DND-41 (cell line): ENCODE measurements at regions not wholly inside any gene's neighbourhood (a gene's known extent, or its start where the extent isn't known, plus 50 kb on each side); places are given as distances from the start of the nearest gene placed in this dataset.

Experiments
- ATAC-seq: fragments of 200-7000 bp; cut with Tn5 transposase; 3 replicates; pipeline ENCODE4 v1.9.1; 2021; ENCODE audit warnings: low read depth; ENCODE audit not compliant: insufficient read depth
- DNase-seq: peaks from one replicate; pipeline ENCODE4 v3.0.0-alpha.2; 2020
- H2AFZ ChIP-seq: 2 replicates; pipeline ENCODE4 v1.6.0; 2012; ENCODE audit warnings: low read depth, low read length
- H3K27ac ChIP-seq: 2 replicates; pipeline ENCODE4 v1.5.1; 2012; ENCODE audit warnings: low read length, inconsistent platforms
- H3K27me3 ChIP-seq: fragments of 200-600 bp; sonication (generic); 2 replicates; pipeline ENCODE4 v1.6.0; 2012; ENCODE audit warnings: low read length, mild to moderate bottlenecking, inconsistent platforms; ENCODE audit not compliant: insufficient read depth, poor library complexity
- H3K36me3 ChIP-seq: 2 replicates; pipeline ENCODE4 v1.5.1; 2012; ENCODE audit warnings: low read length, inconsistent platforms; ENCODE audit not compliant: insufficient read depth
- H3K4me1 ChIP-seq: 2 replicates; pipeline ENCODE4 v1.5.1; 2012; ENCODE audit warnings: mild to moderate bottlenecking, low read length; ENCODE audit not compliant: insufficient read depth
- H3K4me2 ChIP-seq: 2 replicates; pipeline ENCODE4 v1.6.0; 2012; ENCODE audit warnings: mild to moderate bottlenecking, moderate library complexity, low read length, inconsistent platforms; ENCODE audit not compliant: insufficient read depth
- H3K4me3 ChIP-seq, 2 experiments: fragments of 200-600 bp in 1 of 2; shearing (Covaris generic) in 1 of 2; 2 replicates each; pipeline ENCODE4 v1.5.1; 2012 to 2016; ENCODE audit warnings: inconsistent platforms in 2 of 2, low read length in 2 of 2, mild to moderate bottlenecking in 2 of 2, low read depth in 1 of 2, moderate library complexity in 1 of 2
- H3K79me2 ChIP-seq: 2 replicates; pipeline ENCODE4 v1.6.0; 2012; ENCODE audit warnings: low read length, inconsistent platforms; ENCODE audit not compliant: insufficient read depth
- H3K9ac ChIP-seq: 2 replicates; pipeline ENCODE4 v1.6.0; 2012; ENCODE audit warnings: low read depth, mild to moderate bottlenecking, inconsistent platforms, low read length, moderate library complexity
- H3K9me3 ChIP-seq: 2 replicates; pipeline ENCODE4 v1.5.1; 2012; ENCODE audit warnings: low read length, moderate library complexity, mild to moderate bottlenecking, inconsistent platforms; ENCODE audit not compliant: insufficient read depth, severe bottlenecking
- H4K20me1 ChIP-seq: 2 replicates; pipeline ENCODE4 v1.6.0; 2012; ENCODE audit warnings: low read length; ENCODE audit not compliant: insufficient read depth
- CTCF ChIP-seq: IDR thresholded peaks from 2 replicates; pipeline ENCODE4 v1.5.1; 2012; ENCODE audit warnings: borderline replicate concordance, low read length, moderate library complexity, mild to moderate bottlenecking; ENCODE audit not compliant: poor library complexity, severe bottlenecking; ENCODE audit errors: extremely low read depth
- EZH2 ChIP-seq: IDR thresholded peaks from 3 replicates; pipeline ENCODE4 v1.6.1; 2012; ENCODE audit warnings: borderline replicate concordance, low read depth, mild to moderate bottlenecking, moderate library complexity, low read length, inconsistent platforms; ENCODE audit not compliant: severe bottlenecking

GRCh38 chr10:121108051-121108450 is 256.9 kb downstream of the WDR11 start:
- H2AFZ ChIP-seq, result no peak overlapping the region
- H3K9ac ChIP-seq, result no peak overlapping the region
- H3K4me1 ChIP-seq, result no peaks in the 10 kb centered on the region
- no peak for DNase-seq
- H3K9me3 ChIP-seq, result no peaks in the 10 kb centered on the region
- TF ChIP-seq CTCF (no peak), EZH2 (no peak)
- no peaks in the 10 kb centered on the region for H3K27me3 ChIP-seq
- no peak overlapping the region for H3K27ac ChIP-seq
- H4K20me1 ChIP-seq, result no peaks in the 10 kb centered on the region
- no peaks in the 10 kb centered on the region for H3K79me2 ChIP-seq
- ATAC-seq, result no peak
- H3K4me3 ChIP-seq, result no peak overlapping the region
- no peaks in the 10 kb centered on the region for H3K36me3 ChIP-seq
- H3K4me2 ChIP-seq, result no peak overlapping the region

GRCh38 chr10:121110369-121110768 is 259.2 kb downstream of the WDR11 start:
- Histone ChIP-seq H3K27me3 (no peaks in the 10 kb centered on the region), H3K79me2 (no peaks in the 10 kb centered on the region), H3K4me2 (no peak overlapping the region), H3K36me3 (no peaks in the 10 kb centered on the region), H3K27ac (no peak overlapping the region), H3K9ac (no peak overlapping the region), H3K4me3 (no peak overlapping the region), H3K9me3 (no peaks in the 10 kb centered on the region), H2AFZ (no peak overlapping the region), H4K20me1 (no peaks in the 10 kb centered on the region), H3K4me1 (no peaks in the 10 kb centered on the region)
- ATAC-seq (no peak), DNase-seq (no peak)
- TF ChIP-seq EZH2, result no peak
- TF ChIP-seq CTCF, result no peak

- Histone ChIP-seq H3K4me2 (no peak overlapping the region), H3K27ac (no peak overlapping the region), H3K79me2 (no peaks in the 10 kb centered on the region), H3K9ac (no peak overlapping the region), H3K4me1 (no peaks in the 10 kb centered on the region), H3K36me3 (no peaks in the 10 kb centered on the region), H4K20me1 (no peaks in the 10 kb centered on the region), H3K4me3 (no peak overlapping the region), H3K27me3 (no peaks in the 10 kb centered on the region), H3K9me3 (no peaks in the 10 kb centered on the region), H2AFZ (no peak overlapping the region)
- ATAC-seq (no peak), DNase-seq (no peak)
- TF ChIP-seq CTCF, result no peak
- no peak for TF ChIP-seq EZH2
These were observed 261.0 kb downstream of the WDR11 start for GRCh38 chr10:121112136-121112535.

- H3K4me2 ChIP-seq, result no peak overlapping the region
- TF ChIP-seq CTCF, result no peak
- no peak for TF ChIP-seq EZH2
- no peak overlapping the region for H3K4me3 ChIP-seq
- H3K9me3 ChIP-seq, result no peaks in the 10 kb centered on the region
- ATAC-seq (no peak), DNase-seq (no peak)
- no peak overlapping the region for H2AFZ ChIP-seq
- no peaks in the 10 kb centered on the region for H3K4me1 ChIP-seq
- H3K27ac ChIP-seq, result no peak overlapping the region
- H3K79me2 ChIP-seq, result no peaks in the 10 kb centered on the region
- no peaks in the 10 kb centered on the region for H3K36me3 ChIP-seq
- no peaks in the 10 kb centered on the region for H3K27me3 ChIP-seq
- H3K9ac ChIP-seq, result no peak overlapping the region
- H4K20me1 ChIP-seq, result no peaks in the 10 kb centered on the region
These were observed 261.6 kb downstream of the WDR11 start for GRCh38 chr10:121112579-121113384.
